ENCODE measurements at regions not wholly inside any gene's neighbourhood (a gene's known extent, or its start where the extent isn't known, plus 50 kb on each side); places are given as distances from the start of the nearest gene placed in this dataset.

DNA sequence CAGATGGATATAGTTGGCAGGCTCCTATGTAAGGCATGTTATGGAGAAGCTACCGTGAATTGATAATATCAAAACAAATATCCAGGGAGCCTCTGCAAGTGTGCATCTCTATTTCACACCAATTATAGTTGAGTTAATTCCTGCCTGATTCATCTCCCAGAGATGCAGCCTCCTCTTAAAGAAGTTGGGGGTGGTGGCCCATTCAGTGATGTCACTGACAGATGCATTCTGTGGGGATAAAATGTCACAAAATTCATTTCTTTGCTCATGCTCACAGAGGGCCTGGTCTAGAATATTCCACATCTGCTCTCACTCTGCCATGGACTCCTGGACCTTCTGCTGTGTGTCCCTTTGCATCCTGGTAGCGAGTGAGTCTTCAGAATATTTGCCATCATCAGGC lies 189.1 kb upstream of the PRSS1 start:
- TF ChIP-seq, protein P1, sequence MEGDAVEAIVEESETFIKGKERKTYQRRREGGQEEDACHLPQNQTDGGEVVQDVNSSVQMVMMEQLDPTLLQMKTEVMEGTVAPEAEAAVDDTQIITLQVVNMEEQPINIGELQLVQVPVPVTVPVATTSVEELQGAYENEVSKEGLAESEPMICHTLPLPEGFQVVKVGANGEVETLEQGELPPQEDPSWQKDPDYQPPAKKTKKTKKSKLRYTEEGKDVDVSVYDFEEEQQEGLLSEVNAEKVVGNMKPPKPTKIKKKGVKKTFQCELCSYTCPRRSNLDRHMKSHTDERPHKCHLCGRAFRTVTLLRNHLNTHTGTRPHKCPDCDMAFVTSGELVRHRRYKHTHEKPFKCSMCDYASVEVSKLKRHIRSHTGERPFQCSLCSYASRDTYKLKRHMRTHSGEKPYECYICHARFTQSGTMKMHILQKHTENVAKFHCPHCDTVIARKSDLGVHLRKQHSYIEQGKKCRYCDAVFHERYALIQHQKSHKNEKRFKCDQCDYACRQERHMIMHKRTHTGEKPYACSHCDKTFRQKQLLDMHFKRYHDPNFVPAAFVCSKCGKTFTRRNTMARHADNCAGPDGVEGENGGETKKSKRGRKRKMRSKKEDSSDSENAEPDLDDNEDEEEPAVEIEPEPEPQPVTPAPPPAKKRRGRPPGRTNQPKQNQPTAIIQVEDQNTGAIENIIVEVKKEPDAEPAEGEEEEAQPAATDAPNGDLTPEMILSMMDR (IDR thresholded peaks at IDR 0.05), result no peak
- TF ChIP-seq, protein P2, sequence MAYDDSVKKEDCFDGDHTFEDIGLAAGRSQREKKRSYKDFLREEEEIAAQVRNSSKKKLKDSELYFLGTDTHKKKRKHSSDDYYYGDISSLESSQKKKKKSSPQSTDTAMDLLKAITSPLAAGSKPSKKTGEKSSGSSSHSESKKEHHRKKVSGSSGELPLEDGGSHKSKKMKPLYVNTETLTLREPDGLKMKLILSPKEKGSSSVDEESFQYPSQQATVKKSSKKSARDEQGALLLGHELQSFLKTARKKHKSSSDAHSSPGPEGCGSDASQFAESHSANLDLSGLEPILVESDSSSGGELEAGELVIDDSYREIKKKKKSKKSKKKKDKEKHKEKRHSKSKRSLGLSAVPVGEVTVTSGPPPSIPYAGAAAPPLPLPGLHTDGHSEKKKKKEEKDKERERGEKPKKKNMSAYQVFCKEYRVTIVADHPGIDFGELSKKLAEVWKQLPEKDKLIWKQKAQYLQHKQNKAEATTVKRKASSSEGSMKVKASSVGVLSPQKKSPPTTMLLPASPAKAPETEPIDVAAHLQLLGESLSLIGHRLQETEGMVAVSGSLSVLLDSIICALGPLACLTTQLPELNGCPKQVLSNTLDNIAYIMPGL (CRISPR knock-in tag; IDR thresholded peaks at IDR 0.05), result no peak
- TF ChIP-seq, protein P3, sequence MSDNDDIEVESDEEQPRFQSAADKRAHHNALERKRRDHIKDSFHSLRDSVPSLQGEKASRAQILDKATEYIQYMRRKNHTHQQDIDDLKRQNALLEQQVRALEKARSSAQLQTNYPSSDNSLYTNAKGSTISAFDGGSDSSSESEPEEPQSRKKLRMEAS (CRISPR knock-in tag; IDR thresholded peaks at IDR 0.05), result no peak
- TF ChIP-seq TEAD4 (CRISPR knock-in tag; IDR thresholded peaks at IDR 0.05) (no peak), HMGA2 (CRISPR knock-in tag; IDR thresholded peaks at IDR 0.05) (no peak), GABPB1 (CRISPR knock-in tag; IDR thresholded peaks at IDR 0.05) (no peak), NR3C1 (CRISPR knock-in tag; conservative IDR thresholded peaks at IDR 0.05; ENCODE audit: low read depth) (no peak), GRHL2 (CRISPR knock-in tag; IDR thresholded peaks at IDR 0.05; ENCODE audit: insufficient replicate concordance, severe bottlenecking) (no peak), SP1 (CRISPR knock-in tag; conservative IDR thresholded peaks at IDR 0.05) (no peak)
- TF ChIP-seq, protein P4, sequence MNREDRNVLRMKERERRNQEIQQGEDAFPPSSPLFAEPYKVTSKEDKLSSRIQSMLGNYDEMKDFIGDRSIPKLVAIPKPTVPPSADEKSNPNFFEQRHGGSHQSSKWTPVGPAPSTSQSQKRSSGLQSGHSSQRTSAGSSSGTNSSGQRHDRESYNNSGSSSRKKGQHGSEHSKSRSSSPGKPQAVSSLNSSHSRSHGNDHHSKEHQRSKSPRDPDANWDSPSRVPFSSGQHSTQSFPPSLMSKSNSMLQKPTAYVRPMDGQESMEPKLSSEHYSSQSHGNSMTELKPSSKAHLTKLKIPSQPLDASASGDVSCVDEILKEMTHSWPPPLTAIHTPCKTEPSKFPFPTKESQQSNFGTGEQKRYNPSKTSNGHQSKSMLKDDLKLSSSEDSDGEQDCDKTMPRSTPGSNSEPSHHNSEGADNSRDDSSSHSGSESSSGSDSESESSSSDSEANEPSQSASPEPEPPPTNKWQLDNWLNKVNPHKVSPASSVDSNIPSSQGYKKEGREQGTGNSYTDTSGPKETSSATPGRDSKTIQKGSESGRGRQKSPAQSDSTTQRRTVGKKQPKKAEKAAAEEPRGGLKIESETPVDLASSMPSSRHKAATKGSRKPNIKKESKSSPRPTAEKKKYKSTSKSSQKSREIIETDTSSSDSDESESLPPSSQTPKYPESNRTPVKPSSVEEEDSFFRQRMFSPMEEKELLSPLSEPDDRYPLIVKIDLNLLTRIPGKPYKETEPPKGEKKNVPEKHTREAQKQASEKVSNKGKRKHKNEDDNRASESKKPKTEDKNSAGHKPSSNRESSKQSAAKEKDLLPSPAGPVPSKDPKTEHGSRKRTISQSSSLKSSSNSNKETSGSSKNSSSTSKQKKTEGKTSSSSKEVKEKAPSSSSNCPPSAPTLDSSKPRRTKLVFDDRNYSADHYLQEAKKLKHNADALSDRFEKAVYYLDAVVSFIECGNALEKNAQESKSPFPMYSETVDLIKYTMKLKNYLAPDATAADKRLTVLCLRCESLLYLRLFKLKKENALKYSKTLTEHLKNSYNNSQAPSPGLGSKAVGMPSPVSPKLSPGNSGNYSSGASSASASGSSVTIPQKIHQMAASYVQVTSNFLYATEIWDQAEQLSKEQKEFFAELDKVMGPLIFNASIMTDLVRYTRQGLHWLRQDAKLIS (CRISPR knock-in tag; IDR thresholded peaks at IDR 0.05; ENCODE audit: borderline replicate concordance), result no peak
- TF ChIP-seq, protein P5, sequence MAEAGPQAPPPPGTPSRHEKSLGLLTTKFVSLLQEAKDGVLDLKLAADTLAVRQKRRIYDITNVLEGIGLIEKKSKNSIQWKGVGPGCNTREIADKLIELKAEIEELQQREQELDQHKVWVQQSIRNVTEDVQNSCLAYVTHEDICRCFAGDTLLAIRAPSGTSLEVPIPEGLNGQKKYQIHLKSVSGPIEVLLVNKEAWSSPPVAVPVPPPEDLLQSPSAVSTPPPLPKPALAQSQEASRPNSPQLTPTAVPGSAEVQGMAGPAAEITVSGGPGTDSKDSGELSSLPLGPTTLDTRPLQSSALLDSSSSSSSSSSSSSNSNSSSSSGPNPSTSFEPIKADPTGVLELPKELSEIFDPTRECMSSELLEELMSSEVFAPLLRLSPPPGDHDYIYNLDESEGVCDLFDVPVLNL (CRISPR knock-in tag; IDR thresholded peaks at IDR 0.05; ENCODE audit: borderline replicate concordance, low read depth), result no peak
- TF ChIP-seq, protein P6, sequence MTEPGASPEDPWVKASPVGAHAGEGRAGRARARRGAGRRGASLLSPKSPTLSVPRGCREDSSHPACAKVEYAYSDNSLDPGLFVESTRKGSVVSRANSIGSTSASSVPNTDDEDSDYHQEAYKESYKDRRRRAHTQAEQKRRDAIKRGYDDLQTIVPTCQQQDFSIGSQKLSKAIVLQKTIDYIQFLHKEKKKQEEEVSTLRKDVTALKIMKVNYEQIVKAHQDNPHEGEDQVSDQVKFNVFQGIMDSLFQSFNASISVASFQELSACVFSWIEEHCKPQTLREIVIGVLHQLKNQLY (CRISPR knock-in tag; IDR thresholded peaks at IDR 0.05), result no peak
